ENCODE measurements at regions not wholly inside any gene's neighbourhood (a gene's known extent, or its start where the extent isn't known, plus 50 kb on each side); places are given as distances from the start of the nearest gene placed in this dataset.
"Not testable (repeated sequence)": the region's sequence is repeated elsewhere in the genome, so short reads cannot be mapped to it uniquely, and the experiment has no call there.

GRCh38 chrX:120726294-120726693 is 96.4 kb upstream of the C1GALT1C1 start:
- ATAC-seq (ENCODE audit: low read depth in 2 of 2), result peak; percentile 97
- Mint-ChIP-seq H3K36me3 (no peaks in the 10 kb centered on the region), H3K4me3 (peak overlapping the region in 5 of 8 donors; percentile 27 to 72 (median 44)), H3K9me3 (peaks cover 3 to 17% (median 5%) of the 10 kb centered on the region in 7 donors), H3K27me3 (no peaks in the 10 kb centered on the region), H3K27ac (peak overlapping the region; percentile 49 to 88 (median 76)), H3K4me1 (peaks cover 15 to 29% (median 20%) of the 10 kb centered on the region in 3 donors)
- peak; percentile 68 for DNase-seq

- no peak for ATAC-seq (ENCODE audit: low read depth in 2 of 2)
- Mint-ChIP-seq H3K27ac (peak overlapping the region in 5 of 6 donors; percentile 40 to 81 (median 72)), H3K9me3 (peaks cover 3 to 17% (median 5%) of the 10 kb centered on the region in 7 donors), H3K36me3 (no peaks in the 10 kb centered on the region), H3K4me1 (peaks cover 15 to 29% (median 20%) of the 10 kb centered on the region in 3 donors), H3K4me3 (peak overlapping the region in 5 of 8 donors; percentile 27 to 72 (median 44)), H3K27me3 (no peaks in the 10 kb centered on the region)
- DNase-seq, result no peak
Measured at GRCh38 chrX:120725874-120726273, 96.0 kb upstream of the C1GALT1C1 start.

GRCh38 chrX:120719622-120720021 is 89.8 kb upstream of the C1GALT1C1 start:
- Mint-ChIP-seq H3K9me3 (peaks cover 0 to 13% (median 4%) of the 10 kb centered on the region in 7 donors), H3K4me1 (no peaks in the 10 kb centered on the region), H3K27ac (no peak overlapping the region), H3K4me3 (peak overlapping the region in 1 of 8 donors; percentile 56), H3K27me3 (no peaks in the 10 kb centered on the region), H3K36me3 (no peaks in the 10 kb centered on the region)
- no peak for DNase-seq
- ATAC-seq (ENCODE audit: low read depth in 2 of 2), result no peak

GRCh38 chrX:120718969-120719368 is 89.1 kb upstream of the C1GALT1C1 start:
- Mint-ChIP-seq H3K9me3 (peaks cover 0 to 13% (median 4%) of the 10 kb centered on the region in 7 donors), H3K4me1 (no peaks in the 10 kb centered on the region), H3K4me3 (no peak overlapping the region), H3K27me3 (no peaks in the 10 kb centered on the region), H3K36me3 (no peaks in the 10 kb centered on the region), H3K27ac (peak overlapping the region in 1 of 6 donors; percentile 63)
- DNase-seq (no peak), ATAC-seq (ENCODE audit: low read depth in 2 of 2) (no peak)

GRCh38 chrX:120702337-120702736 is 72.5 kb upstream of the C1GALT1C1 start:
- Mint-ChIP-seq H3K27ac (peak overlapping the region in 2 of 6 donors; percentile 7 to 9), H3K36me3 (peaks cover 4 to 12% of the 10 kb centered on the region in 2 donors), H3K27me3 (peaks cover 0 to 12% (median 0%) of the 10 kb centered on the region in 3 donors), H3K9me3 (peaks cover 1 to 19% (median 11%) of the 10 kb centered on the region in 7 donors)
- not testable (repeated sequence) for ATAC-seq (ENCODE audit: low read depth in 2 of 2); DNase-seq; H3K4me3 Mint-ChIP-seq; H3K4me1 Mint-ChIP-seq

- no peak overlapping the region for H3K27ac Mint-ChIP-seq
- ATAC-seq (ENCODE audit: low read depth in 2 of 2), result no peak
- H3K4me3 Mint-ChIP-seq, result no peak overlapping the region
Measured at GRCh38 chrX:120697053-120697452, 67.2 kb upstream of the C1GALT1C1 start.

GRCh38 chrX:120692319-120692718 is 62.5 kb upstream of the C1GALT1C1 start:
- DNase-seq (no peak), ATAC-seq (ENCODE audit: low read depth in 2 of 2) (no peak)
- Mint-ChIP-seq H3K36me3 (no peaks in the 10 kb centered on the region), H3K9me3 (peaks cover 0 to 2% (median 0%) of the 10 kb centered on the region in 7 donors), H3K27ac (no peak overlapping the region), H3K4me1 (no peaks in the 10 kb centered on the region), H3K27me3 (no peaks in the 10 kb centered on the region), H3K4me3 (no peak overlapping the region)

More at GRCh38 chrX:120697053-120697452, 67.2 kb upstream of the C1GALT1C1 start:
- Mint-ChIP-seq H3K9me3 (peaks cover 2 to 19% (median 11%) of the 10 kb centered on the region in 7 donors), H3K36me3 (peaks cover 4 to 12% of the 10 kb centered on the region in 2 donors), H3K27me3 (peaks cover 0 to 5% (median 0%) of the 10 kb centered on the region in 3 donors), H3K4me1 (no peaks in the 10 kb centered on the region)
- no peak for DNase-seq

GRCh38 chrX:120690941-120691340 is 61.1 kb upstream of the C1GALT1C1 start:
- ATAC-seq (ENCODE audit: low read depth in 2 of 2) (no peak), DNase-seq (no peak)
- Mint-ChIP-seq H3K27me3 (no peaks in the 10 kb centered on the region), H3K4me3 (no peak overlapping the region), H3K36me3 (no peaks in the 10 kb centered on the region), H3K4me1 (no peaks in the 10 kb centered on the region), H3K27ac (no peak overlapping the region), H3K9me3 (no peaks in the 10 kb centered on the region)

GRCh38 chrX:120690344-120690743 is 60.5 kb upstream of the C1GALT1C1 start:
- Mint-ChIP-seq H3K27ac (peak overlapping the region in 1 of 6 donors; percentile 4), H3K9me3 (no peaks in the 10 kb centered on the region), H3K4me1 (no peaks in the 10 kb centered on the region), H3K4me3 (no peak overlapping the region), H3K36me3 (no peaks in the 10 kb centered on the region), H3K27me3 (no peaks in the 10 kb centered on the region)
- DNase-seq (no peak), ATAC-seq (ENCODE audit: low read depth in 2 of 2) (no peak)

GRCh38 chrX:120680090-120680489 is 50.2 kb upstream of the C1GALT1C1 start:
- no peak overlapping the region for H3K27ac Mint-ChIP-seq
- peaks cover 0 to 4% (median 4%) of the 10 kb centered on the region in 3 donors for H3K4me1 Mint-ChIP-seq
- H3K36me3 Mint-ChIP-seq, result peaks cover 0 to 11% of the 10 kb centered on the region in 2 donors
- H3K27me3 Mint-ChIP-seq, result no peaks in the 10 kb centered on the region
- no peak overlapping the region for H3K4me3 Mint-ChIP-seq
- peaks cover 5 to 25% (median 8%) of the 10 kb centered on the region in 7 donors for H3K9me3 Mint-ChIP-seq
- ATAC-seq (ENCODE audit: low read depth in 2 of 2), result no peak
- no peak for DNase-seq

Measured in naive B cell (primary cell).